Esophagus muscularis mucosa (tissue), 4 donors: ENCODE measurements at regions not wholly inside any gene's neighbourhood (a gene's known extent, or its start where the extent isn't known, plus 50 kb on each side); places are given as distances from the start of the nearest gene placed in this dataset.

Source experiments
- DNase-seq: peaks from one replicate; pipeline ENCODE4 v3.0.0-alpha.2; 2017; ENCODE audit errors: extremely low spot score
- H3K27ac ChIP-seq, 4 donors: fragments of 200-600 bp; sonication (generic); replicated peaks in 1 of 4; 1 replicate in 3 of 4; 2 replicates in 1 of 4; pipeline ENCODE4 v1.5.1; 2016 to 2019; ENCODE audit warnings: mild to moderate bottlenecking in 1 of 4
- H3K27me3 ChIP-seq, 4 donors: fragments of 200-600 bp; sonication (generic); one replicate each; pipeline versions ENCODE4 v1.5.1 to v1.6.0; 2016 to 2019
- H3K36me3 ChIP-seq, 4 donors: fragments of 200-600 bp; sonication (generic); one replicate each; pipeline ENCODE4 v1.5.1; 2016 to 2019
- H3K4me1 ChIP-seq, 4 donors: fragments of 200-600 bp; sonication (generic); one replicate each; pipeline ENCODE4 v1.5.1; 2016 to 2019
- H3K4me3 ChIP-seq, 4 donors: fragments of 200-600 bp; sonication (generic); 1 replicate in 2 of 4; 2 replicates in 2 of 4; pipeline ENCODE4 v1.5.1; 2016 to 2019; ENCODE audit warnings: mild to moderate bottlenecking in 4 of 4, moderate library complexity in 1 of 4
- H3K9me3 ChIP-seq, 4 donors: fragments of 200-600 bp; sonication (generic); 1 replicate in 3 of 4; 2 replicates in 1 of 4; pipeline ENCODE4 v1.5.1; 2016 to 2019
- EP300 ChIP-seq: sonication (generic); formaldehyde crosslinking; IDR thresholded peaks from one replicate; pipeline ENCODE4 v1.6.1; 2017; ENCODE audit warnings: antibody characterized with exemption
- POLR2A ChIP-seq: fragments of 450-650 bp; IDR thresholded peaks from one replicate; pipeline ENCODE4 v1.6.1; 2017; ENCODE audit warnings: antibody characterized with exemption, moderate library complexity, mild to moderate bottlenecking, low read depth
- POLR2AphosphoS5 ChIP-seq, 2 donors: sonication (generic); formaldehyde crosslinking; IDR thresholded peaks; one replicate each; pipeline ENCODE4 v1.6.1; 2017; ENCODE audit warnings: antibody characterized with exemption in 2 of 2
- WGBS: methylation state at CpG from one replicate; pipeline ENCODE4 v1.1.5; 2018; 5-methylcytosine and 5-hydroxymethylcytosine counted together
- intact Hi-C: fragments of 100-400 bp; cut with DNase I; formaldehyde crosslinking; loops from one replicate; pipeline ENCODE4 v1.15.1; 2023
- TF ChIP-seq, protein P1 (sequence below), 3 experiments: fragments of 200-600 bp in 2 of 3; fragments of 450-650 bp in 1 of 3; sonication (generic) in 2 of 3; IDR thresholded peaks; one replicate each; pipeline ENCODE4 v1.5.1; 2017 to 2019; ENCODE audit warnings: antibody characterized with exemption in 3 of 3, mild to moderate bottlenecking in 2 of 3, moderate library complexity in 1 of 3

DNA sequence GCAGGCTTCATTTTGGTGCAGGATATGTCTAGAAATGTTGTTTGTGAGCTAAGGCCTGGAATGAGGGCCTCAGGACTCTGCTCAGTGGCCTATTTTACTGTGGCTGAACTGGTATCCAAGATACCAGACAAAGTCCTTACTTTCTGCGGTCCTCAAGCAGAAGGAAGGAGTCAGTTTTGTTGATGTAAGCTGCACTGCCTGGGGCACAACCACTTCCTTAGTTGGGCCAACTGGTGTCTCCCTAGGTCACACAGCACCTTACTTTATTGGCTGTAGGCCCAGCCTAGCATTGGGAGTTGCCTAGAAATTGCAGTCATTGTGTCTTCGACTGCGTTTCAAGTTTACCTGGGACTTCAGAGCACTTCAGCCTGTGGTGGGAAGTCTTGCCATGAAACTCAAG lies 1322.7 kb downstream of the AMY1C start:
- Histone ChIP-seq H3K4me3 (no peak overlapping the region), H3K36me3 (no peaks in the 10 kb centered on the region), H3K4me1 (no peaks in the 10 kb centered on the region), H3K27me3 (no peaks in the 10 kb centered on the region), H3K9me3 (peaks cover 0 to 5% (median 2%) of the 10 kb centered on the region in 4 donors), H3K27ac (no peak overlapping the region)
- DNase-seq: no peak
- WGBS: 94% methylated on average over 3 of the region's 3 CpGs
- TF ChIP-seq, protein P1, sequence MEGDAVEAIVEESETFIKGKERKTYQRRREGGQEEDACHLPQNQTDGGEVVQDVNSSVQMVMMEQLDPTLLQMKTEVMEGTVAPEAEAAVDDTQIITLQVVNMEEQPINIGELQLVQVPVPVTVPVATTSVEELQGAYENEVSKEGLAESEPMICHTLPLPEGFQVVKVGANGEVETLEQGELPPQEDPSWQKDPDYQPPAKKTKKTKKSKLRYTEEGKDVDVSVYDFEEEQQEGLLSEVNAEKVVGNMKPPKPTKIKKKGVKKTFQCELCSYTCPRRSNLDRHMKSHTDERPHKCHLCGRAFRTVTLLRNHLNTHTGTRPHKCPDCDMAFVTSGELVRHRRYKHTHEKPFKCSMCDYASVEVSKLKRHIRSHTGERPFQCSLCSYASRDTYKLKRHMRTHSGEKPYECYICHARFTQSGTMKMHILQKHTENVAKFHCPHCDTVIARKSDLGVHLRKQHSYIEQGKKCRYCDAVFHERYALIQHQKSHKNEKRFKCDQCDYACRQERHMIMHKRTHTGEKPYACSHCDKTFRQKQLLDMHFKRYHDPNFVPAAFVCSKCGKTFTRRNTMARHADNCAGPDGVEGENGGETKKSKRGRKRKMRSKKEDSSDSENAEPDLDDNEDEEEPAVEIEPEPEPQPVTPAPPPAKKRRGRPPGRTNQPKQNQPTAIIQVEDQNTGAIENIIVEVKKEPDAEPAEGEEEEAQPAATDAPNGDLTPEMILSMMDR (IDR thresholded peaks at IDR 0.05): no peak
- TF ChIP-seq POLR2A: no peak
- no peak for TF ChIP-seq POLR2AphosphoS5 (IDR thresholded peaks at IDR 0.05)
- no peak for TF ChIP-seq EP300
- intact Hi-C loops: no loop called here

DNA sequence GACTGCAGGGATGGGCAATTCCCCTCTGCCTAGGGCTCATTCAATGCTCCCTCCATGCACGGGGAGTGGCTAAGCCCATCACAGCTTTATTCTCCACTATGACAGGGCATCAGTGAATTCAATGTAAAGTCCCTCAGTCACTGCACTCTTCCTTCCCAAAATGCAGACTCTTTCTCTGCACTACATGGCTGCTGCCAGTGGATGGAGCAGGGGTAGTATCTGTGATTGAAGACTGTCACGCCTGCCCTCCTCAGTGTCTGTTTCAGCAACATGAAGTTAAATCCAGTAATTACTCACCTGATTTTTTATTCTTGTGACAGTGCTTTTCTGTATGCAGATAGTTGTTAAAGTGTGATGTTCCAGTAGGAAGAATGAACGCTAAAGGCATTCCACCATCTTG lies 1323.2 kb downstream of the AMY1C start:
- no peak for TF ChIP-seq POLR2A
- TF ChIP-seq POLR2AphosphoS5 (IDR thresholded peaks at IDR 0.05): no peak
- TF ChIP-seq, protein P1 (IDR thresholded peaks at IDR 0.05): no peak
- no peak for TF ChIP-seq EP300
- Histone ChIP-seq H3K4me3 (no peak overlapping the region), H3K36me3 (no peaks in the 10 kb centered on the region), H3K4me1 (no peaks in the 10 kb centered on the region), H3K27ac (no peak overlapping the region), H3K9me3 (peaks cover 0 to under 1% (median under 1%) of the 10 kb centered on the region in 4 donors), H3K27me3 (no peaks in the 10 kb centered on the region)
- 84% methylated on average over 3 of the region's 3 CpGs for WGBS
- intact Hi-C loops: no loop called here
- DNase-seq: no peak

DNA sequence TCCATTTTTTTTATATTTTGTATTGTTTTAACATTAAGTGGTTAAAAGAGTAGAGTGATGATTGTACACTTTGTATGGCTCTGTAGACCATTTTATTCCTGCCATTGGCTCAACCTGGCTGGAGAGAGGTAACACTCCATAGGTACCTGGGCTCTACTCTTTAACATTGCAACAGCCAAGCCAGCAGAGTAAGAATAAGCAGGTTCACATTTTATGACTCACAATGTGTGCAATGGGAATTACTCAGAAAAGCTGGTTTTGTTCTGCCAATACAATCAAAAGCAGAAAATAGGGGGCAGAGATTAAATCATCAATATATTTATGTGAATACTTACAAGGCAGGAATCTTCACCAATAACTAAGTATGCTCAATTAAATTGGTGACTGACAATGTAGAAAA lies 1324.0 kb downstream of the AMY1C start:
- TF ChIP-seq, protein P1 (IDR thresholded peaks at IDR 0.05): no peak
- TF ChIP-seq POLR2A (no peak), POLR2AphosphoS5 (IDR thresholded peaks at IDR 0.05) (no peak), EP300 (no peak)
- H3K4me1 ChIP-seq: no peaks in the 10 kb centered on the region
- H3K4me3 ChIP-seq: no peak overlapping the region
- intact Hi-C loops: no loop called here
- no peaks in the 10 kb centered on the region for H3K36me3 ChIP-seq
- no peak overlapping the region for H3K27ac ChIP-seq
- no peaks in the 10 kb centered on the region for H3K27me3 ChIP-seq
- H3K9me3 ChIP-seq: no peaks in the 10 kb centered on the region
- DNase-seq: no peak

DNA sequence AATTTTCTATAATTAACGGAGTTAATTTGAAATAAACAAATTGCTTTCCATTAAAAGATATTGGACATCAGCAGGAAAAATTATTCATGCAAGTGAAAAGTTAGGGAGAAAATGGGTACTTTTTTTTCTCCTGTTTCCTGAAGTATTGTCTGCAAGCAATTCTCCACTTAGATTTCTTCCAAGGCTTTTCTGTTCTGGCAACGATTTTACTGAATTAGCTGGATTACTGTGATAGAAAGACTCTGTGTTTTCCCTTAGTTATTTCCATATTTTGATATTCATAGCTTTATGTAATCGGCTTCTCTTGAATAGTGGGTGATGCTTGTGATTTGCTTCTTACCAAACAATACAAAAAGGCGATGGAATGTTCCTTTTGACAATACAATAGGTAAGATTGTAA lies 1333.9 kb downstream of the AMY1C start:
- no peak overlapping the region for H3K4me3 ChIP-seq
- TF ChIP-seq EP300 (no peak), POLR2A (no peak), POLR2AphosphoS5 (IDR thresholded peaks at IDR 0.05) (no peak)
- TF ChIP-seq, protein P1 (IDR thresholded peaks at IDR 0.05): no peak
- no peak overlapping the region for H3K27ac ChIP-seq
- no peaks in the 10 kb centered on the region for H3K36me3 ChIP-seq
- intact Hi-C loops: no loop called here
- no peaks in the 10 kb centered on the region for H3K4me1 ChIP-seq
- H3K27me3 ChIP-seq: no peaks in the 10 kb centered on the region
- no peaks in the 10 kb centered on the region for H3K9me3 ChIP-seq
- 68% methylated on average over 4 of the region's 4 CpGs for WGBS
- no peak for DNase-seq

DNA sequence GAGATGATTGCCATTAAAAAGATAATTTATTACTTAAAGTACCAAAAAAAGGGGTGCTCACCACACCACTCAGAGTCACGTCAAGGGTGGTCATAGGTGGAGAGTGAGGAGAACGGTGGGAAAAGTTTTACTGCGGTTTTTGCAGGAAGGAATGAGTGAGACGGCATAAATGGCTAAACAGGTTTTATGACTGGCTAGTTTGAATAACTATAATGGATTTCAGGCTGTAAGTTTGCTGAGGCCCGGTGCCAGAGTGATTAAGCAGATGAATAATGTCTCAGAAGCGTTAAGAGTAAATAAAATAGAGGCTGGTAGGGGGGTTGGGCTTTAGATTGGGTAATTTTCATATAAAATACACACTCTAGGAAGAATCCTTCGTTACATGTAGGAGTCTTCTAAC lies 1337.8 kb downstream of the AMY1C start:
- DNase-seq: no peak
- Histone ChIP-seq H3K4me3 (no peak overlapping the region), H3K27me3 (no peaks in the 10 kb centered on the region)

More for the DNA sequence above, 1337.8 kb downstream of the AMY1C start:
- 77% methylated on average over 7 of the region's 7 CpGs for WGBS
- TF ChIP-seq, protein P1 (IDR thresholded peaks at IDR 0.05): no peak
- intact Hi-C loops: no loop called here
- Histone ChIP-seq H3K4me1 (no peaks in the 10 kb centered on the region), H3K36me3 (no peaks in the 10 kb centered on the region), H3K27ac (no peak overlapping the region), H3K9me3 (no peaks in the 10 kb centered on the region)
